Tibial artery (tissue), 4 donors: ENCODE measurements at regions not wholly inside any gene's neighbourhood (a gene's known extent, or its start where the extent isn't known, plus 50 kb on each side); places are given as distances from the start of the nearest gene placed in this dataset.
A peak's percentile ranks its signal among the peaks of the same experiment; 100 is the strongest.

Experiments used
- DNase-seq, 2 donors: peaks; one replicate each; pipeline ENCODE4 v3.0.0-alpha.2; 2019
- H3K27ac ChIP-seq, 2 donors: fragments of 200-600 bp; sonication (generic) in 1 of 2; 1 replicate in 1 of 2; 2 replicates in 1 of 2; pipeline ENCODE4 v1.5.1; 2018 to 2019; ENCODE audit warnings: mild to moderate bottlenecking in 1 of 2
- H3K27me3 ChIP-seq, 2 donors: fragments of 200-600 bp; sonication (generic) in 1 of 2; one replicate each; pipeline versions ENCODE4 v1.5.1 to v1.6.0; 2016 to 2019
- H3K36me3 ChIP-seq, 3 donors: fragments of 200-600 bp; sonication (generic) in 2 of 3; one replicate each; pipeline ENCODE4 v1.5.1; 2016 to 2019; ENCODE audit warnings: mild to moderate bottlenecking in 2 of 3
- H3K4me1 ChIP-seq, 4 donors: fragments of 200-600 bp; sonication (generic) in 2 of 4; 1 replicate in 3 of 4; 2 replicates in 1 of 4; pipeline ENCODE4 v1.5.1; 2016 to 2019
- H3K4me3 ChIP-seq, 2 donors: fragments of 200-600 bp; sonication (generic) in 1 of 2; 1 replicate in 1 of 2; 2 replicates in 1 of 2; pipeline ENCODE4 v1.5.1; 2018 to 2019; ENCODE audit warnings: mild to moderate bottlenecking in 2 of 2
- H3K9me3 ChIP-seq, 3 donors: fragments of 200-600 bp; sonication (generic) in 1 of 3; one replicate each; pipeline ENCODE4 v1.5.1; 2016 to 2019
- CTCF ChIP-seq, 2 experiments: fragments of 200-600 bp in 1 of 2; fragments of 450-650 bp in 1 of 2; IDR thresholded peaks; one replicate each; pipeline ENCODE4 v1.5.1; 2017 to 2019; ENCODE audit warnings: antibody characterized with exemption in 2 of 2, mild to moderate bottlenecking in 1 of 2, moderate library complexity in 1 of 2
- intact Hi-C: fragments of 100-400 bp; cut with DNase I; formaldehyde crosslinking; loops from one replicate; pipeline ENCODE4 v1.15.0; 2023; ENCODE audit warnings: low total_unique reads

GRCh38 chr2:43003702-43004101, 211.3 kb upstream of the HAAO start:
- Histone ChIP-seq H3K4me3 (no peak overlapping the region), H3K27ac (no peak overlapping the region), H3K9me3 (no peaks in the 10 kb centered on the region), H3K4me1 (no peaks in the 10 kb centered on the region), H3K36me3 (no peaks in the 10 kb centered on the region), H3K27me3 (no peaks in the 10 kb centered on the region)
- DNase-seq = no peak
- TF ChIP-seq CTCF (IDR thresholded peaks at IDR 0.05) = no peak
- intact Hi-C loops = no loop called here

- Histone ChIP-seq H3K4me3 (no peak overlapping the region), H3K27ac (no peak overlapping the region), H3K4me1 (no peaks in the 10 kb centered on the region), H3K36me3 (no peaks in the 10 kb centered on the region), H3K9me3 (no peaks in the 10 kb centered on the region), H3K27me3 (no peaks in the 10 kb centered on the region)
- intact Hi-C loops = no loop called here
- TF ChIP-seq CTCF (IDR thresholded peaks at IDR 0.05) = no peak
- peak in 1 of 2 donors; percentile 24 for DNase-seq
Measured at GRCh38 chr2:43001787-43002468, 209.5 kb upstream of the HAAO start.

- no peak overlapping the region for H3K27ac ChIP-seq
- TF ChIP-seq CTCF (IDR thresholded peaks at IDR 0.05) = no peak
- no peaks in the 10 kb centered on the region for H3K4me1 ChIP-seq
- DNase-seq = no peak
- no peak overlapping the region for H3K4me3 ChIP-seq
- H3K27me3 ChIP-seq = no peaks in the 10 kb centered on the region
- intact Hi-C loops = no loop called here
- no peaks in the 10 kb centered on the region for H3K36me3 ChIP-seq
- H3K9me3 ChIP-seq = no peaks in the 10 kb centered on the region
Measured at GRCh38 chr2:43001055-43001378, 208.6 kb upstream of the HAAO start.

GRCh38 chr2:43000242-43001054, 208.1 kb upstream of the HAAO start:
- Histone ChIP-seq H3K27ac (no peak overlapping the region), H3K27me3 (no peaks in the 10 kb centered on the region), H3K4me3 (no peak overlapping the region), H3K4me1 (no peaks in the 10 kb centered on the region), H3K9me3 (no peaks in the 10 kb centered on the region), H3K36me3 (no peaks in the 10 kb centered on the region)
- peak in 1 of 2 donors; percentile 48 for DNase-seq
- no peak for TF ChIP-seq CTCF (IDR thresholded peaks at IDR 0.05)
- intact Hi-C loops = no loop called here

GRCh38 chr2:42999856-43000241, 207.5 kb upstream of the HAAO start:
- DNase-seq = no peak

More at GRCh38 chr2:42999856-43000241, 207.5 kb upstream of the HAAO start:
- H3K36me3 ChIP-seq = no peaks in the 10 kb centered on the region
- no peak overlapping the region for H3K27ac ChIP-seq
- TF ChIP-seq CTCF (IDR thresholded peaks at IDR 0.05) = no peak
- H3K4me3 ChIP-seq = no peak overlapping the region
- H3K27me3 ChIP-seq = no peaks in the 10 kb centered on the region
- no peaks in the 10 kb centered on the region for H3K9me3 ChIP-seq
- intact Hi-C loops = no loop called here
- H3K4me1 ChIP-seq = no peaks in the 10 kb centered on the region
